ENCODE measurements at regions not wholly inside any gene's neighbourhood (a gene's known extent, or its start where the extent isn't known, plus 50 kb on each side); places are given as distances from the start of the nearest gene placed in this dataset.

GRCh38 chr10:44627591-44628354, 242.9 kb upstream of the CXCL12 start:
- no peak for TF ChIP-seq YY1 (IDR thresholded peaks at IDR 0.05; ENCODE audit: insufficient read depth, insufficient read length)
- TF ChIP-seq ZNF274 (IDR thresholded peaks at IDR 0.05; ENCODE audit: low read depth, low read length): no peak
